GM12891 (cell line): ENCODE measurements at regions not wholly inside any gene's neighbourhood (a gene's known extent, or its start where the extent isn't known, plus 50 kb on each side); places are given as distances from the start of the nearest gene placed in this dataset.

Source experiments
- POLR2A ChIP-seq: IDR thresholded peaks from 2 replicates; pipeline ENCODE4 v1.6.1; 2011; ENCODE audit warnings: low read depth, low read length, control low read depth
- POLR2AphosphoS5 ChIP-seq: IDR thresholded peaks from 2 replicates; pipeline ENCODE4 v1.6.1; 2011; ENCODE audit warnings: low read depth, low read length, control low read depth

- TF ChIP-seq POLR2A (no peak), POLR2AphosphoS5 (no peak)
Observed at GRCh38 chr6:135644394-135644793, 146.9 kb upstream of the AHI1 start.
